HAP-1 (cell line): ENCODE measurements at regions not wholly inside any gene's neighbourhood (a gene's known extent, or its start where the extent isn't known, plus 50 kb on each side); places are given as distances from the start of the nearest gene placed in this dataset.

Source experiments
- DNase-seq, 2 experiments: peaks; one replicate each; pipeline ENCODE4 v3.0.0-alpha.2; 2016 to 2020; ENCODE audit warnings: low spot score in 2 of 2
- H3K27me3 ChIP-seq: fragments of 250-450 bp; sonication (Bioruptor Pico); 2 replicates; pipeline ENCODE4 v1.5.1; 2020; ENCODE audit warnings: low read depth, mild to moderate bottlenecking, moderate library complexity
- H3K36me3 ChIP-seq: fragments of 250-450 bp; sonication (Bioruptor Pico); replicated peaks from 2 replicates; pipeline ENCODE4 v1.5.1; 2020; ENCODE audit warnings: mild to moderate bottlenecking
- H3K4me1 ChIP-seq: fragments of 250-450 bp; sonication (Bioruptor Pico); 2 replicates; pipeline ENCODE4 v1.5.1; 2020; ENCODE audit warnings: mild to moderate bottlenecking
- H3K4me3 ChIP-seq: fragments of 250-450 bp; sonication (Bioruptor Pico); 2 replicates; pipeline ENCODE4 v1.5.1; 2020; ENCODE audit warnings: mild to moderate bottlenecking, moderate library complexity
- H3K9me3 ChIP-seq: fragments of 250-450 bp; sonication (Bioruptor Pico); 2 replicates; pipeline ENCODE4 v1.5.1; 2020; ENCODE audit warnings: mild to moderate bottlenecking, moderate library complexity
- in situ Hi-C: fragments of 300-500 bp; cut with MboI; formaldehyde crosslinking; loops from 3 replicates; pipeline ENCODE4 v1.14.3; 2020; ENCODE audit warnings: low sequenced_read_pairs, inconsistent platforms, mixed read lengths

DNA sequence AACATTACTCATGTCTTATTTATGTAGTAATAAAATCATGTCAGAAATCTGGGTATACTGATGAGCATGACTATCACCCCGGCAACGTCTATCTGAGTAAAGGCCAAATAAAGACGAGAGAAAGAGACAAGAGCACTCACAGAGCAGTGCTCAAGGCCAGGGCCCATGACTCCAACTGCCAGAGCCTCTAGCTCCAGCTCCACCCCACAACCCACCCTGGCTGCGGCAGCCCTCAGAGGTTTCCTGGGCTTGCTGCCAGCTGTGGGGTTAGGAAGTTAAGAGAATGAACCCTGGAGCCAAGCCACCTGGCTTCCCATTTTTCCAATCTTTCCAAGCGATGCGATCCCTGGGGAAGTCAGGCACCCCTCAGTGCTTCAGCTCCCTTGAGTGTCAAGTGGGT is 92.0 kb upstream of the PAX1 start:
- in situ Hi-C loops, result loop anchor here (10.0 kb wide), 2 partner anchors 369 to 759 kb away; no protein-coding TSS in a partner anchor
- H3K4me3 ChIP-seq, result no peak overlapping the region
- H3K27me3 ChIP-seq, result peaks cover 5% of the 10 kb centered on the region
- no peak for DNase-seq
- no peaks in the 10 kb centered on the region for H3K36me3 ChIP-seq
- no peaks in the 10 kb centered on the region for H3K4me1 ChIP-seq
- H3K9me3 ChIP-seq, result no peaks in the 10 kb centered on the region

DNA sequence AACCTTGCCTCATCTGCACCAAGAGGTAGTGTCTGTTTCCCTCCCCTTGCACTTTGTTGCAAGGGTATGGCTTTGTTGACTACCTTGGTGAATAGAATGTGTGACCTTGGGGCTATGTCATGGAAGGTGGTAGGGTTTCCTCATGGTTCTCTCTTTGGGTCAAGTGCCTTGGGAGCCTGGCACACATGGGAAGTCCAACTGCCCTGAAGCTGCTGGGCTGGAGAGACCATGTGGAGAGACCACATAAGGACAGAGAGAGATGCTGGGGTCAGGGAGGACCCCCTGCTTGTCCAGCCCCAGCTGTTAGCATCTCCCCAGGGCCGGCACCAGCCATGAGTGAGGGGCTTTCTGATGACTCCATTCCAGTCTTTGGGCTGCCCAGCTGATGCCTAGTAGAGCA is 95.5 kb upstream of the PAX1 start:
- H3K4me1 ChIP-seq, result no peaks in the 10 kb centered on the region
- no peaks in the 10 kb centered on the region for H3K9me3 ChIP-seq
- in situ Hi-C loops, result loop anchor here (10.0 kb wide), 2 partner anchors 365 to 755 kb away; no protein-coding TSS in a partner anchor
- DNase-seq, result no peak
- no peak overlapping the region for H3K4me3 ChIP-seq
- H3K27me3 ChIP-seq, result no peaks in the 10 kb centered on the region
- no peaks in the 10 kb centered on the region for H3K36me3 ChIP-seq

DNA sequence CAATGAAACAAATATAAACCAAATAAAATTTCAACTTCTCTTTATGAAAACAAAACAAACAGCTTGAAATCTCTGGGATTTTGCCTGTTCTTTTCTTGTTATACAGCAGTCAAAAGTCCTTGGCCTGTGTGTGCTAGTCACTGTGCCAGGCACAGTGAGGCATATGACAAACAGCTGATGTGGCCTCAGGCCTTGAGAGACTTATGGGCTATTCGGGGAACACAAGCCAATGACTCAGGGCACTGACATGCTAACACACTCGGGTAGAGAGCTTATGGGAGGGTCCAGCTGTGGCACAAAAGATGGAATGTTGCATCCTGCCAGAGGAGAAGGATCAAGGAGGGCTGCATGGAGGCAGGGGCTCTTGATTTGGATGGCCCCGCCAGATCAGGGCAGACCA is 95.4 kb upstream of the NKX2-2 start:
- no peak for DNase-seq
- no peaks in the 10 kb centered on the region for H3K4me1 ChIP-seq
- H3K27me3 ChIP-seq, result no peaks in the 10 kb centered on the region
- H3K4me3 ChIP-seq, result no peak overlapping the region
- in situ Hi-C loops, result no loop called here
- H3K36me3 ChIP-seq, result no peaks in the 10 kb centered on the region
- no peaks in the 10 kb centered on the region for H3K9me3 ChIP-seq

DNA sequence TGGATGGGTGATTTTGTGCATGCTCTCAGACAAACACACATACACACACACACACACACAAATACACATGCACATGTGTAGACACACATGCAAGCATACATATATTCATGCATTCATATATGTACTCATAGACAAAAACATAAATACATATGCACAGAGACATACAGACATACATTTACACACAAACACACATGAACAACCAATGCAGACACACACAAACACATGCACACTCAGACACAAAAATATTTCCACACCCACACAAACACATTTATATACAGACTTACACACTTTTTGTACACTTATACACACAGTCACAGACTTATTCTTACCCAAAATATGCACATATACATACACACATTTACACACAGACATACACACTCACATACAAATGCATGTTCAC is 94.9 kb upstream of the NKX2-2 start:
- Histone ChIP-seq H3K9me3 (no peaks in the 10 kb centered on the region), H3K36me3 (no peaks in the 10 kb centered on the region), H3K4me1 (no peaks in the 10 kb centered on the region), H3K27me3 (no peaks in the 10 kb centered on the region), H3K4me3 (no peak overlapping the region)
- DNase-seq, result no peak
- in situ Hi-C loops, result no loop called here

DNA sequence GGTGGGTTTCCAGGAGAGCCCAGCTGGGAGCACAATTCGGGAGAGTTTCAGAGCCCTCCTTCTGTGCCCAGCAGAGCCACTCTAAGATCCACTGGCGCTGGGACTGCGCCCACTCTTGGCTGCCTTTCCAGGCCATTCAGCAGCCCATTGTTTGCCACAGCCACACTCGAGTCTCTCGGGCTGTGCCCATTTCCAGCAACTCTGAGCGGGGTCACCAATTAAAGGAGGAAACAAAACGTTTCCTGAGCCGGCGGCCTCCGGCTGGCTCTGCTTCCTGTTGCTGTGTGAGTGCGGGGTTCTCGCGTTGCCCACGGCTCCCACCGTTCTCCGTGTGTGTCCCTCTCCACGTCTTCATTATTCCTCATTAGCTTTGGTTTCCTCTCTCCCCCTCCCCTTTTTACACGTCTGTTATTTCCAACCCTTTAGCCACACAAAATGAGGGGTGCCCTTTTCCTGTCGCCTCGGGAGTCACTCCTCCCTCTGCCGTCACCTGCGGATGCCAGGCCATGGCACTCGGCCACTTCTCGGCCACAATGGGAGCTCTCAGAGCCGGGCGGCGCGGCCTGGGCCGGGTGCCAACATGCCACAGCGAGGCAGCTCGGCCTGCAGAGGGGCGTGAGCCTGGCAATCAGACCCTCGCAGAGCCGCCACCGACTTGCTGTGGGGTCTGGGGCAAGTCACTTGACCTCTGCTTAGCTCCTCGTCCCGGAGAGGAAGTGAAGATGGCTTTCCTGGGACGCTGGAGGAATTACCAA is 94.3 kb upstream of the NKX2-2 start:
- no peak for DNase-seq
- no peaks in the 10 kb centered on the region for H3K36me3 ChIP-seq
- no peaks in the 10 kb centered on the region for H3K9me3 ChIP-seq
- in situ Hi-C loops, result no loop called here
- no peak overlapping the region for H3K4me3 ChIP-seq
- no peaks in the 10 kb centered on the region for H3K27me3 ChIP-seq
- H3K4me1 ChIP-seq, result no peaks in the 10 kb centered on the region

DNA sequence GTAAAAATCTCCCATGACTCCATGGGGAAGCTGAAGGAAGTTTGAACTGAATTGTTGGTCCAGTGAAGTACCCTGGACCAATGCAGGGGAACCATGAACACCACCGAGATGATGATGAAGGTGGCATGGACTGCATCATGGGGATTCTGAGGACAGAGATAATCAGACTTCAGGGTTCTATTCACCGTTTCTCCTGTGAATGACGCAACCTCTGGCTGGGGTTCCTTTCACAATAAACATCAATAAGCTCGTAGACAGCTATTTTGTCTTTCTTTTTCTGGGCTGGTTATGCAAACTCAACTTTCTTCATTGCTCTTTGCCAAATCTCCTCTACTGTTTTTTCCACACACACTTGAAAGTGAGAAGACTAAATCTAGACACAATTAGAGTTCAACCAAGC is 87.9 kb upstream of the NKX2-2 start:
- no peaks in the 10 kb centered on the region for H3K36me3 ChIP-seq
- H3K4me3 ChIP-seq, result no peak overlapping the region
- no peaks in the 10 kb centered on the region for H3K9me3 ChIP-seq
- in situ Hi-C loops, result no loop called here
- H3K4me1 ChIP-seq, result no peaks in the 10 kb centered on the region
- no peaks in the 10 kb centered on the region for H3K27me3 ChIP-seq
- DNase-seq, result no peak

DNA sequence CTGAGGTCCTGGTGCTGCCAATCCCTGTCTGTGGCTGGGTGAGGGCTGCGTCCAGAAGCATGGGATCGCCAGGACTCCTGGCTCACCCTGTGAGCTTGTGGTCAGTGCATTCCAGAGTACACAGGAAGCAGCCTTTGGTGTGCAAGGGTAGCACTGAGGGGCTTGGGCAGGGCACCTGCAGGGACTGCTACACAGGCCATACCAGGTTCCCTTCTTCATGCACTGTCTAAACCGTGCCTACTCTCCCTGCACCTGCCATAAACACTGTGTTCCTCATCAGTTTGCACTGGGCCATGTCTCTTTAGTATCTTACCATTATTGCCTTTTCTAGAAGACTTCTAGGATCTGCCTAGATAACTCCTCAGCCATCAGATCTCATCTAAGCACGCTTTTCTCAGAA is 72.8 kb upstream of the NKX2-2 start:
- DNase-seq, result no peak
- H3K27me3 ChIP-seq, result 0 out of 2 replicates have a peak, but pooled peaks cover 2% of the 10 kb centered on the region
- in situ Hi-C loops, result no loop called here

DNA sequence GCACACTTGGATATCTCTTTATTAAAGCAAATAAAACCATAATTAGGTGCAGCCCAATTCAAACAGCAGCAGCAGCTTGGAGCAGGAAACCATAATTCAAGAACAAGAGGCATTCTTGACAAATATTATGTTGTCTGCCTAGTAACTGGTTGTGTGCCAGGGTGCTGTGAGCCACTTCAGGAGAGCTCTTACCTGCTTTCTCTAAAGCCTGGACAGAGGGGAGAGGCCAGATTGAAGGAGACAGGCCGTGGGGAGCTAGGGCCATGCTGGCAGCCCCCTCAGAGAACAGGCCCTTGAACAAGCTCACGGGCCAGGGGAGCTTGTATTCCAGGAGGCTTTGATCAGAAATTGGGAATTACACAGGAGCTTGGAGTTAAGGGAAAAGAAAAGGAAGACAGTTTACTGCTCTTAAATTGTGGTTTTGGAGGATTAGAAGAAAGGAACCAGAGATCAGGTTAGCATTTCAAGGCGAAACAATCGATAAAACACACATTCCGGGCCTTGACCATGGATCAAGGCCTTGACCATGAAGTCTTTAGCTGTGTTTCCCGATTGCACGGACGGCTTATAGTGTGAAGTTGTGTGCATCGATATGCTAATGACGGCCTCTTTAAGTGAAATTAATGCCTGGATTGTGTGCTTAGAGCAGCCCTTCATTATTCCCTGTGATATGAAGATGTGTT is 69.8 kb upstream of the NKX2-2 start:
- no peak overlapping the region for H3K4me3 ChIP-seq
- in situ Hi-C loops, result no loop called here
- no peak for DNase-seq

More for the DNA sequence above, 72.8 kb upstream of the NKX2-2 start:
- H3K4me3 ChIP-seq, result no peak overlapping the region
- H3K36me3 ChIP-seq, result no peaks in the 10 kb centered on the region
- no peaks in the 10 kb centered on the region for H3K9me3 ChIP-seq
- no peaks in the 10 kb centered on the region for H3K4me1 ChIP-seq

DNA sequence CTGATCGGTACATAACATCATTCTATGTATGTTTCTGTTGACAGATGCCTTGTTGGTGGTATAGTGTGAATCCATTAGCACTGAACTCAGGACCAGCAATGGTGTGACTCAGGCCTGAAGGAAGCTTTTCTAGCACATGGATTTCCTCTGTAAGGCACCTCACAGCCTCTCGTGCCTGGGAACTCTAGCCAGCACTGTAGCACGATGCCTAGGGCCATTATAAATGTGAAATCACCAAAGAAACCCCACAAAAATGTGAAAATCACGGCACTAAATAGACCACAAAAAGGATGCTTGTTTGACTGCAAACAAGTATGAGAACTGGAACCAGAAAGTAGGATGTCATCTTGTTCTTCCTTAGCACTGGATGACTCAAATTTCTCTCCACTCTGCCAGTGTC is 63.7 kb upstream of the NKX2-2 start:
- no peaks in the 10 kb centered on the region for H3K9me3 ChIP-seq
- no peak overlapping the region for H3K4me3 ChIP-seq
- H3K36me3 ChIP-seq, result no peaks in the 10 kb centered on the region
- peaks cover 32% of the 10 kb centered on the region for H3K27me3 ChIP-seq
- no peak for DNase-seq
- in situ Hi-C loops, result no loop called here
- no peaks in the 10 kb centered on the region for H3K4me1 ChIP-seq

More for the DNA sequence above, 69.8 kb upstream of the NKX2-2 start:
- H3K27me3 ChIP-seq, result peaks cover 26% of the 10 kb centered on the region
- no peaks in the 10 kb centered on the region for H3K36me3 ChIP-seq
- no peaks in the 10 kb centered on the region for H3K4me1 ChIP-seq
- no peaks in the 10 kb centered on the region for H3K9me3 ChIP-seq

DNA sequence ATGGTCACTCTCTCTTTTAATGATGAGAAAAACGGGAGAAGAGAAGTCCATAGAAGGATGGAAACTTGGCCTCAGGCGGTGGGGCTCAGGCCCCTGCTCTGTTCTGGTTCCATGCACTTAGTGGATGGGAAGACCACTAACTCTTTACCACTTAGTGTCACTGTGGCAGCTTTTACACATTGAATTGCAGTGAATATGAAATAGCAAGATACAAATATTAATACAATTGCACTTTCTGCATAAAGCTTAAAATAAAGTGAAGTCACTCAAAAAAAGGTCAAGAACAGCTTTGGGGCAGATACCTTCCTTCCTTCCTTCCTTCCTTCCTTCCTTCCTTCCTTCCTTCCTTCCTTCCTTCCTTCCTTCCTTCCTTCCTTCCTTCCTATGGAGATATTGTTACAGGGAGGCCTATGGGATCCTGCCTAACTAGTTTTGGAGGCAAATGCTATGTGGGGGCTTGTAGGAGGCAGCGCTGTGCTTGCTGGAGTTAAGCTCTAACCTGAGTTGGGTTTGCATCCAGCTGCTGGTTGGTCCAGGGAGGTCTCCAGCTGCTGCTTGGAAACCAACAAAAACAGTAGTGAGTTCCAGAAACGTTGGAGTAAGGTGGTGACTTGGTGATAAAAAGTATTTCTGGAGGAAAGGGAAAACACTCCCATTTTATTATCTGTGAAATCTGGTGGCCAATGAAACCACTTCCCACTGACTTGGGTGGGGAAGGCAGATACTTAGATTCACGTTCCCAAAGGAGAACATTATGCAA is 62.3 kb upstream of the NKX2-2 start:
- H3K9me3 ChIP-seq, result no peaks in the 10 kb centered on the region
- H3K4me3 ChIP-seq, result no peak overlapping the region
- in situ Hi-C loops, result no loop called here
- peaks cover 27% of the 10 kb centered on the region for H3K27me3 ChIP-seq
- no peaks in the 10 kb centered on the region for H3K36me3 ChIP-seq
- H3K4me1 ChIP-seq, result no peaks in the 10 kb centered on the region
- no peak for DNase-seq

DNA sequence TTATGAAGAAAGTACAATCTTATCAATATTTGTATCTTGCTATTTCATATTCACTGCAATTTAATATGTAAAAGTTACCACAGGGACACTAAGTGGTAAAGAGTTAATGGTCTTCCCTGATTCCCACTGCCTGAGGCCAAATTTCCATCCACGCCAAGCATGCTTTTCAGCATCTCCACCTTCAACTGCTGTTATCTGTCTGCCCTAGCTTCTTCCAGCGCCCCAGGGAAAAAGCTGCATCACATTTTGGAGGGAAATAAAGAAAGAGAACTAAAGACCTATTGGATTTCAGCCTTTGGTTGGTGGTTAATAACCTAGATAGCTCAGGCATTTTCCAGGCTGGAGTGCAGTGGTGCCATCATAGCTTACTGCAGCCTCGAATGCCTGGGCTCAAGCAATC is 61.3 kb upstream of the NKX2-2 start:
- in situ Hi-C loops, result no loop called here
- Histone ChIP-seq H3K4me3 (no peak overlapping the region), H3K36me3 (no peaks in the 10 kb centered on the region), H3K9me3 (no peaks in the 10 kb centered on the region), H3K27me3 (peaks cover 19% of the 10 kb centered on the region), H3K4me1 (no peaks in the 10 kb centered on the region)
- DNase-seq, result no peak

DNA sequence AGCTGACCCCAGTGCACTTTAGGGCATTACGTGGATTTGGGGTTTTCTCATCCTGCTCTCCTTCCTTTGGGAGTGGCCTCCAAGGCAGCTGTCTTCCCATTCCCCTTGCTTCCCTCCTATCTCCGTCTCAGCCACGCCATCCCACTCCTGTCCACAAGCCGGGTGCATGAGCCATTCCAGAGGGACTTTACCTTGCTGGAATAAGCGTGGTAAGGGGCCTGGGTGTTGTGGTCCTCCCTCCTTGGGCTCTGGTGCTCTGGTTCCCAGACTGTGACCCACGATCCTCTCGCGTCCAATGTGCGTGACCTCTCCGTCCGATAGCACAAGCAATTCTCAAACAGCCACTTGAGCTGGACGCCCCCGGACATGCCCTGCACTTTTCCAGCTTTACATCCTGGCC is 60.6 kb upstream of the NKX2-2 start:
- H3K27me3 ChIP-seq, result peaks cover 12% of the 10 kb centered on the region
- H3K36me3 ChIP-seq, result no peaks in the 10 kb centered on the region
- in situ Hi-C loops, result loop anchor here (5.0 kb wide), 1 partner anchor 62 kb away; the partner anchor contains the start of gene NKX2-2
- H3K4me3 ChIP-seq, result no peak overlapping the region
- H3K9me3 ChIP-seq, result no peaks in the 10 kb centered on the region
- no peak for DNase-seq
- H3K4me1 ChIP-seq, result no peaks in the 10 kb centered on the region

DNA sequence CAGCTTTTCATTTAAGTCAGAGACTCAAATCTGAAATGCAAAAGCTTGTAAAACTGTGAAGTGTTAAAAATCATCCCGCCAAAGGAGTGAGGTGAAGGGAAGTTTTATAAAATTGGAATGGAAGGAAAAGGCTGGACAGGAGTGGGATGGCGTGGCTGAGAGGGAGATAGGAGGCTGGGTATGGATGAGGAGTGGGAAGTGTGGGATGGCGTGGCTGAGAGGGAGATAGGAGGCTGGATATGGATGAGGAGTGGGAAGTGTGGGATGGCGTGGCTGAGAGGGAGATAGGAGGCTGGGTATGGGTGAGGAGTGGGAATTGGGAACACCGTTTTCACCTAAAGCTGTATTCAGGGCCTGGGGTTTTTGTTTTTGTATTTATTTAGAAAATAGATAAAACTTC is 59.4 kb upstream of the NKX2-2 start:
- in situ Hi-C loops, result loop anchor here (5.0 kb wide), 1 partner anchor 61 kb away; the partner anchor contains the start of gene NKX2-2
- H3K36me3 ChIP-seq, result no peaks in the 10 kb centered on the region
- peaks cover 7% of the 10 kb centered on the region; the same call in 1 of the 2 replicates for H3K27me3 ChIP-seq
- no peaks in the 10 kb centered on the region for H3K4me1 ChIP-seq
- no peak overlapping the region for H3K4me3 ChIP-seq
- no peaks in the 10 kb centered on the region for H3K9me3 ChIP-seq
- no peak for DNase-seq
